Nucleus accumbens (tissue), 56 donors: ENCODE measurements at regions not wholly inside any gene's neighbourhood (a gene's known extent, or its start where the extent isn't known, plus 50 kb on each side); places are given as distances from the start of the nearest gene placed in this dataset.
"Not testable (repeated sequence)": the region's sequence is repeated elsewhere in the genome, so short reads cannot be mapped to it uniquely, and the experiment has no call there.

Experiments
- DNase-seq, 56 donors: peaks; one replicate each; lab custom pipeline; 2025; lab: John Stamatoyannopoulos, UW

GRCh38 chr10:33041783-33042437 is 83.9 kb upstream of the ITGB1 start:
- DNase-seq, result no peak

DNA sequence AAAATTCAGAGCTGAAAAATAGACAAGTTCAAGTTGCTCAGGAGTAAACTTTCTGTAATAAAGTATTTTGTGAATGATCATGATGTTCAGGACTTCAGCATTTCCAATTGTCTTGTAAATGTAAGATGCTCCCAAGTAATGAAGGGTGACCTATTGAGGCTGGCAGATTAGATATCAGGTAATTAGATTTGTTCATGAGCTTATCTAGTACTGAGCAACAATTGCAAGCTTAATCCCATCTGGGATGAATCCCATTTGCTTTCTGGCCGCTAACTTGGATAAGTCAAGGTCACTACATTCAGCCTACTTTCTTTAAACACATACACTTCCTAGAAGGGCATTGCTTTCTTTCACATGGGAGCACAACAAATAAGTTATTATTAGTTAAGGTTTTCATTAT is 82.4 kb upstream of the ITGB1 start:
- no peak for DNase-seq

DNA sequence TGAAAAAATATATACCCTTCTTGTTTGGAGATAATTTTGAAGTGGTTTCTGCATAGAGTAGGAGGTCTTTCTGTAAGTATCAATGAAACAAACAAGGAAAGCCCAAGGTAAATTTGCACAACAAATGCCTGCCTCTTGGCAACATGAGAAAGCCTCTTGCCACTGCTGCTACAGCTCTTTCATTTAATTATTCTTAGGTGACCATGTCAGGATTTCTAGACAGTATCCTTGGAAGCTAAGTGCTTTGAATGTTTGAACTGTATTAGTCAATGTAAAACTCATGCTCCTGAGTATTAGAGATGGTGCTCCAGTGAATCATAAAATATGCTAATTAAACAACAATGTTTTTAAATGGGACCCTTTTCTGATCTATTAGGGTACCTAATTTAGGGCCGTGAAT is 81.2 kb upstream of the ITGB1 start:
- DNase-seq, result no peak

DNA sequence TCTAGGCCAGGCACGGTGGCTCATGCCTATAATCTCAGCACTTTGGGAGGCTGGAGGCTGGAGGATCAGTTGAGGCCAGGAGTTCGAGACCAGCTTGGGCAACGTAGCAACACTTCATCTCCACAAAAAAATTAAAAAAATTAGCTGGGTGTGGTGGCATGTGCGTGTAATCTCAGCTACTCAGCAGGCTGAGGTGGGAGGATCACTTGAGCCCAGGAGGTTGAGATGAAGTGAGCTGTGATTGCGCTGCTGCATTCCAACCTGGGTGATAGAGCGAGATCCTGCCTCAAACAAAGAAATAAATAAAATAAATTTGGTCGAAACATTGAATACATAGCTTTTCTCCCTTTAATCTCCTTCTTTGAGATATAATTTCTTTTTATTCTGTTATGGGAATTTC is 80.6 kb upstream of the ITGB1 start:
- DNase-seq, result no peak

- no peak for DNase-seq
These were observed 79.7 kb upstream of the ITGB1 start for GRCh38 chr10:33037726-33038125.

- no peak for DNase-seq
These were observed 78.6 kb upstream of the ITGB1 start for GRCh38 chr10:33036670-33037069.

DNA sequence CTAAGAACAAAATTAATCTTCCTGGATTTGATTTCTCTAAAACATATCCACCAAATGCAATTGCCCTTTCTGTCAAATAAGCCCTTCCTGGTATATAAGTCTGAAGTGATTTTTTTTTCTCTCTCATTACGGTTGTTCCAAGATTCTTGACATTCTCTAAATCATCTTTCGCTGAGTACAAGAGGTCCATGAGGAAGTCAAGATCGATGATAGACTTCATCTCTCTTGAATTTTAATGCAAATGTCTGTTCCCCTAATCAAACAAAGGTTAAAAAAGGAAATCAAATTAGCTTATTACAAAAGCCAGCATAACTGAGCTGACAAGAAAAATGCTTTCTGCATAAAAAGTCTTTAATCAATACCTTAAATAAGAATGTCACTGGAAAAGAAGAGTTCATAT is 77.4 kb upstream of the ITGB1 start:
- DNase-seq, result no peak

DNA sequence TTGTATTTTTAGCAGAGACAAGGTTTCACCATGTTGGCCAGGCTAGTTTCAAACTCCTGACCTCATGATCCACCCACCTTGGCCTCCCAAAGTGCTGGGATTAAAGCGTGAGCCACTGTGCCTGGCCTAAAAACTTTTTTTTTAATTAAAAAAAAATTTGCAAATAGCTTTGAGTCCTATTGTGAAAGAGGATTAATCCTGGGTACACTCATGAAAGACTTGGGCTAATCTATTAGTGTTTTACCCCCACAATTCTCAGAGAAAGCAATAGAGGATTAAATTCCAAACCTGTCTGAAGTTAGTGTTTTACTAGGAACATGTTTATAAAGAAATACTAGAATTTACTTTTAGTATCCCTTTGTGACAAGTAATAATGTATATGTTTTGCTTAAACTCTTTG is 76.9 kb upstream of the ITGB1 start:
- DNase-seq, result no peak

DNA sequence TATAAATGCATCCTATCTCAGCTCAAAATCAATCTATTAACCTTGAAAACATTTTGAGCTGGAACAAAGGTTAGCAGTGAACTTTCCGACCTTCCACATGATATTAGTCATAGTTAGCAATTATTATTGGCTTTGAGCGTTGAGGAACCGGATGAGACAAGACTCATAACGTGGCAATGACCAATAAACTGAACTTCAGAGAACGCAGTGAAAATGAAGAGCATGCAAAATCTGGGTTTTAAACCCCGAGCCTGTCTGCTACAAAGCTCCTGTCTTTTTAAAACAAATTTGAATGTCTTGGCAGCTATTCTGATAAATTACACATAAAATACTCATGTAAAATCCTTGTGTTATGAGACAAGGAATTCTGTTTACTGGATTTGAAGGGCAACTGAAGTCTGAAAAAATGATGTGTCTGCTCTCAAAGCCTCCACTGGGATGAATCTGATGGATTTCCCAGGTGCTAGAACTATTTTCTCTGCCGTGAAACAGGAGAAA is 74.7 kb upstream of the ITGB1 start:
- no peak for DNase-seq

DNA sequence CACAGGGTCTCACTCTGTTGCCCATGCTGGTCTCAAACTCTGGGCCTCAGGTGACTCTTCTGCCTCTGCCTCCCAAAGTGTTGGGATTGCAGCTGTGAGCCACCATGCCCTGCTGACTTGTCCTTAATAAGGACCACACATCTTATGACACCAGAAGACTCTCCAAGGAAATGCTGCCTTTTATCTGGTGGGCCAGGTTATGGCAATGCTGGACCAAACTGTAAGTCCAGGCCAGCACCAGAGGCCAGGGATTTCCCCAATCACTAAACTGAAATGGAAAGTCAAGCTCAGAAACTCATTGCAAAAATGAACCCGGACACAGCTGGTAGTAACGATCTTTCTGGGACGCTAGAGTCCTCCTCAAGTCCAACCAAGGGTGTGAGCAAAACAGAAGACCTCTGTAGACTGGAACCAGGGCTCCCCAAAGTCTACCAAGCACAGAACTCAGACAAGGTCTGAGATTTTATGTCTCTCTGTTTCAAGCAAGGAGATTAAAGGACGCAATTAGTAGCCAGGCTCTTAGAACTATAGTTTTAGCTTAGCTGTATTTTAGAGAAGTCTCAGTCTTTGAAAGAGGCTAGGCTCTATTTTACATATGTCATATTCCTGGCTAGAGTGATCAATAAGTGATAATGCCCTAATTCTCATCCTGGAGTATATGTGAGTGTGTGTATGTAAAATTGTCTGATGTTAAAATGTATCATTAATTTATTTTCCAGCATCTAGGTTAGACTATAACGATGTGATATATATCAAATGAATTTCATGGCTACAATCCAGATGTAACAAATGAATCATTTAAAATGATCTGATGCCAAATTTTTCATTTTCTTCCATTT is 74.0 kb upstream of the ITGB1 start:
- no peak for DNase-seq

DNA sequence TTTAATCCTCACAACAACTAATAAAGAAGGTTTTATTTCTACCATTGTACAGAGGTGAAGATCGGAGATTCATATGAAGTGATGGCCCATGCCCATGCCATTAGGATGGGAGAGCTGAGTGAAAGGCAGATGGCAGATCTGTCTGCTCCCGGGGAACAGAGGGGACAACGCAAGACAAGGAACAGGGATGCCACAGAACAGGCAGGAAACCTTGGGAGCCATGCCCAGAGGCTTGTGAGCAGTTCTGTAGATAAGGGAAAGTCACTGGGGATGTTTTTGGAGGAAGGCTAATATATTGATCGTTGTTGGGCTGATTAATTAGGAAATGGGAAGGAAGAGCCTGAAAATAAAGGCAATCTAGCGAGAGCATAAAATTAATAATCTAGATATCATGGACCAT is 73.1 kb upstream of the ITGB1 start:
- no peak for DNase-seq

DNA sequence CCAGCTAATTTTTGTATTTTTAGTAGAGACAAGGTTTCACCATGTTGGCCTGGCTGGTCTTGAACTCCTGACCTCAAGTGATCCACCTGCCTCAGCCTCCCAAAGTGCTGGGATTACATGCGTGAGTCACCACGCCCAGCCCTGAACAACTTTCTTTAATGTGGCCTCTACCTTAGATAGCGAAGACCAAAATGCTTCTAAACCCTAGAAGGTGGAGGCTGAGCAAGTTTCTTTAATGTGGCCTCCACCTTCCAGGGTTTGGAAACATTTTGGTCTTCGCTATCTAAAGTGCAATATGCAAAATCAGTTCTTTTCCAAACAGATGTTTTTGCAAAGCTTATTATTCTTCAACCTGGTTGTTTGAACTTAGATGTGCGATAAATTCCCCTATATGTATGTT is 70.5 kb upstream of the ITGB1 start:
- DNase-seq, result not testable (repeated sequence)

DNA sequence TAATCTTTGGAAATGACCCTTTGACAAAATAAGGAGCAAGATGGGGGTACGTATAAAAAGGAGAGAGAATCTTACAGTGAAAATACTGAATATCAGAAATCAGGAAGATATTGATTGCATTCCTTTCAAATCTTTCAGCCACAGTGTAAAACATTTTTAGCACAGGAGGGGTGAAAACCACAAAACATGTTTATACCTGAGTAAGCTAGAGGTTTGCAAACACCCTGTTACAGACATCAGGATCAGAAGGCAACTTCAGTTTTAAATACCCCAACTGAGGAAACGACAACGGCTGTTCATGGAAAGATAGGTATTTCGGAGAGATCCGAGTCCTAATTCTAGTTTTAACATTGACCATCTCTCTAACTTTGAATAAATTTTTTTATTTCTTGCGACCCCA is 69.1 kb upstream of the ITGB1 start:
- DNase-seq, result no peak

DNA sequence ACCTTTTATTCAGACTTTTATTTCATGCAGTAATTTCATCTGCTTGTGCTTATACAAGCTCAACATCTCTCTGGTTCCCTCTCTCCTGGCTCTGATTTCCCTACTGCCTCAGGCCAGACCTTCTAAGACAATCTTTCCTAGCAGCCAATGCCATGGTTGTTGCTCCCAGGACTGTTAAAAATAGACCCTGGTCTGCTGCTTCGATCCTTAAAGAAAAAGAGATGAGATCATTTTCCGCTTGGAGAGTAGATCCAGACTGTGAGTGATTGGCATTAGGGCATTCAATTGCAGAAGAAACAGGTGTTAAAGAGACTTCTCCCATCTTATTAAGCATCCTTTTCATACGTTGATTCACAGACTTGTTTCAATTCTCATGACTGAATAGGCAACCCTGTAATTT is 68.4 kb upstream of the ITGB1 start:
- no peak for DNase-seq

- no peak for DNase-seq
These were observed 67.9 kb upstream of the ITGB1 start for GRCh38 chr10:33025910-33026309.

GRCh38 chr10:33025039-33025438 is 67.0 kb upstream of the ITGB1 start:
- DNase-seq, result no peak

DNA sequence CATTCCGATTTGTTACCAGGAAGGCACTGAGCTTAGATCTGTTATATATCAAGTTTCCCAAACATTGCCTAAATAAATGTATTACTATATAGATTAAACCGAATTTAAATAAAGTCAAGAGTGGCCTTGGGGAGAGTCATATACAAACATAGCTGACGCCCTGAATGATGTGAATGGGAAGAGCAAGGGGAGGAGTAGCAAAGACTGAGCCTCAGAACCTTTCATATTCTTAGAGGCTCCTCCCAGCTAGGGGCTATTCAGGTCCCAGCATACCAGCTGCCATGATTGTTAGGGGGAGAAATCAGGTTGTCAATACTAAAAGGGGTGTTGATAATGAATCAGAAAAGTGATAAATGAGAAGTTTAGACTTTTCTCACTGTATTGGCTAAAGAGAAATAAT is 64.7 kb upstream of the ITGB1 start:
- DNase-seq, result no peak

GRCh38 chr10:33022090-33022489 is 64.1 kb upstream of the ITGB1 start:
- DNase-seq, result no peak

DNA sequence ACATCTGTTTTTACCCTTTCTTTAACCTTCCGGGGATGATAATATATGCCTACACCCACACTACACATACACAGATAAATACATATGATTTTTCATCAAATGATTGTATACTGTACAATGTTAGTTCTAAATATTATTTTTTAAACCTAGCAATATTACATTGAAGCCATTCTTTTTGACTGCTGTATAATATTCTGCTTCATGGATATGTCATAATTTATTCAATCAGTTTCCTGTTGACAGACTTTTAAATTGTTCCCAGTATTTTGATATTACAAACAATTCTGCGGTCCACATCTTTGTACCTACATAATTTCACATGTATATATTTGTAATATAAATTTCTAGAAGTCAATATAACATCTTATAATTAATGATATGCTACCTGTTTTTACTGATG is 59.0 kb upstream of the ITGB1 start:
- DNase-seq, result no peak

GRCh38 chr10:33015761-33016547 is 57.9 kb upstream of the ITGB1 start:
- no peak for DNase-seq

- not testable (repeated sequence) for DNase-seq
These were observed 55.3 kb upstream of the ITGB1 start for GRCh38 chr10:33013331-33013730.
